ENCODE measurements at regions not wholly inside any gene's neighbourhood (a gene's known extent, or its start where the extent isn't known, plus 50 kb on each side); places are given as distances from the start of the nearest gene placed in this dataset.

- TF ChIP-seq CTCF (IDR thresholded peaks at IDR 0.05; ENCODE audit: insufficient read depth, low read length, poor library complexity, severe bottlenecking) (no peak), EZH2phosphoT487 (conservative IDR thresholded peaks at IDR 0.05; ENCODE audit: low read length) (no peak)
Observed at GRCh38 chr2:61662990-61663389, 124.8 kb upstream of the XPO1 start.
